Stimulated activated CD8-positive, alpha-beta memory T cell treated with anti-CD3 and anti-CD28 coated beads, Interleukin-15, amount 100 ng/mL, for 4 hours (primary cell): ENCODE measurements at regions not wholly inside any gene's neighbourhood (a gene's known extent, or its start where the extent isn't known, plus 50 kb on each side); places are given as distances from the start of the nearest gene placed in this dataset.
"Not testable (repeated sequence)": the region's sequence is repeated elsewhere in the genome, so short reads cannot be mapped to it uniquely, and the experiment has no call there.

Experiments used
- DNase-seq, 2 donors: peaks; one replicate each; pipeline ENCODE4 v3.0.0-alpha.2; 2020; ENCODE audit warnings: low read depth in 2 of 2

DNA sequence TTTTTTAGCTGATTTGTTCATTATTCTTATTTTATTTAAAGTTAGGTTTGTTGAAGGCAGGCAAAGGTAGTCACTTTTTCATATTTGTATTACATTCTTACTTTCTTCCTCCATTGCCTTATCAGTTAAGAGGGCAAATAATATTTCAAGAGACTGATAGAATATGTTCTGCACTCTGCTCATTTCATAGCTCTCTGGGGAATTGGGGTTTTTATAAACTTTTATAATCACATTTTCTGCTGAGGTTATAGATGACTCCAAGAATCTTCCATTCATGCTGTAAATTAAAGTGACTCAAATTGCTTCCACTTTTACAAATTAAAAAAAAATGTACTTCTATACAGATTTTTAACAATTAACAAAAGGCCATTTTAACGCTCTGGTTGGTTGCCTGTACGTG is 142.9 kb upstream of the PLGLB2 start:
- DNase-seq, result not testable (repeated sequence)

DNA sequence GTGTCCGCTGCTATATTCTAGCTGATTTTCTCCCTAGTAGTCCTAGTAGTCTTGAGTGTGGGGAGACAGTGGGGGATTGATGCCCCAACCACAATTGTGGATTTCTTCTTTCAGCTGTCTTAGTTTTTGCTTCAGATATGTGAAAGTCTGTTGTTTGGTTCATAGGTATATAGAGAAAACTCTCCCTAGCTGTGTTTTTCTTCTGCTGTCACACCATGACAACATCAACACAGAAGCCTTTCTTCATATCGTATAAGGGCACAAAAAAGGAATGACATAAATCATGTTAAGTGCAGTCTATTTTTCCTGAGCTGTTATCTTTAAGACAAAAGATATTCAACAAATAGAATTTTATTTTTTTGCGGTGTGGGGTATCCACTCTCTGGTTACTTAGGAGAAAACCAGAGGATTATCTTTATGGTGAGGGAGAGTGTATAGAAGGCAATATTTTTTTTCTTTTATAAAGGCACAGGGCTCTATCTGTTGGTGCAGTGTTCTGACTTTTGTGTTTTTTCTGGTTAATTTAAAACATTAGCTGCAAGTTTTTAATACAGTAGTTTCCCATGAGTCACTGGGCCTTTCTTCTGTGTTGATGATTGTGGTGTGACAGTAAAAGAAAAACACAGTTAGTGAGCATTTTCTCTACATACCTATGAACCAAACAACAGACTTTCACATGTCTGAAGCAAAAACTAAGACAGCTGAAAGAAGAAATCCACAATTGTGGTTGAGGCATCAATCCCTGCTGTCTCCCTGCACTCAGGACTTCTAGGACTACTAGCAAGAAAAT is 139.3 kb upstream of the PLGLB2 start:
- DNase-seq, result not testable (repeated sequence)

DNA sequence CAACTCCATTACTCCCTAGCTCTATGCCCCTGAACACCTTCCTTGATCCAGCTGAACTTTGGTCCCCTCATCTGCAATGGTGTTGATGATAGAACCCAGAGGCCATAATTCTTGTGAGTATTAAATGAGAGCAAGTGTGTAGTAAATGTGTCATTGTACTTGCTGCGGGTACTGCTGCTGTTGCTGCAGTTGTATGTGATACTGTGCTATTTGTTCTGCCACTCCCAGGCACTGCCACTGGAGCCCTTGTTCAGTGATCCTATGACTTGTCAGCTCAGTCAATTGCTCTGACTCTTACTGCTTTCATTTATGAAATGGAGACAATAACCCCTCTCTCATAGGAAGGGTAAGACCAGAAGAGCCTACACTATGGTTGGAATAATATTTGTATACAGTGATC is 136.9 kb upstream of the PLGLB2 start:
- not testable (repeated sequence) for DNase-seq

DNA sequence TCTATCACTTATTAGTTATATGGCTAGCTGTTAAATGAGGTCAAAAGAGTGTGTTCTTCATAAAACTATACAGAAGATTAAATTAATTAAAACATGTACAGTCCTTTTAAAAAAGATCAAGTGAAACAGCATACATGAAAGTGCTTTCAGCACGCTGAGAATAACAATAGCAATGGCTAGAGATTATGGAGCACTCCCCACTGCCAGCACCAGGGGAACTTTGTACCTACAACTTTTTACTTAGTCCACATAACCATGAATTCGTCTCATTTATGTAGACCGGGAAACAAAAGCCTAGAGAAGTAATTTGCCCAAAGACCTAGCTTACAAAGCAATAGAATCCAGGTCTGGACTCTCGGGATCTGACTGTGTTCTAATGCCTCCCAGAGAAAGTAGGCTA is 136.5 kb upstream of the PLGLB2 start:
- not testable (repeated sequence) for DNase-seq

DNA sequence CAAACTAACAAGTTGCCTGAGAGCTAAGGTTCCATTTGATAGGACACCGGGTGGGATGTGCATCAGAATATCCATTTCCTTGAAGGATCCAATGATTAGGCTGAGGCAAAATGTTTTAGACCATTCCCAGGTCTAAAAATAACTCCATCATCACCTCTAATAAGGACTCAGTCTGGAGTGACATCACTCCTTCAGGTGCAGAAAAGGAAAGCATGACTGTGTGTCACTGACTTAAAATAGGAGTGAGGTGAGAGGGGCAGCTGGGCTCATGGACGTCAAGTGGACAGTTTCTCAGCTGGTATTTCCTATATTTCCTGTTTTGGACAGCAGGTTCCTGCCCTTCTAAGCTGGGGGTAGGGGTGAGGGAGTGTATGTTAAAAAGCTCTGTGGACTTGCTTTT is 135.9 kb upstream of the PLGLB2 start:
- not testable (repeated sequence) for DNase-seq

DNA sequence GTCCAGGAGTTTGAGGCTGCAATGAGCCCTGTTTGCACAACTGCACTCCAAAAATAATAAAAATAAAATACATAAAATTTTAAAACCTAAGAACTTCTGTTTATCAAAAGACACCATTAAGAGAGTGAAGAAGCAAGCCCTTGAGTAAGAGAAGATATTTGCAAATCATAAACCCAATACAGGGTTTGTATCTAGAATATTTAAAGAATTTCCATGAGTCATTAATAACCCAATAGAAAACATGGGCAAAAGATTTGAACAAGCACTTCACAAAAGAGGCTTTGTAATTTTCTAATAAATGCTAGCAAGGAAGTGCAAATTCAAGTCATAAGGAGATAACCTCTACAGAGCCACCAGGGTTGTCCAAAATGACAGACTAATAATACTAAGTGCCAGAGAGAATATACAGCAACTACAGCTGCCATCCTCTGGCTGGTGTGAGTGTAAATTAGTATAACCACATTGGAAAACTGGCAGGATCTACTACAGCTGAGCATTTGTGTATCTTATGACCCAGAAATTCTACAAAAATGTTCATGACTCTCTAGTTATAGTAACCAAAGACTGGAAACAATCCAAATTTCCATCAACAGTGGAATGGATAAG is 133.0 kb upstream of the PLGLB2 start:
- DNase-seq, result not testable (repeated sequence)

DNA sequence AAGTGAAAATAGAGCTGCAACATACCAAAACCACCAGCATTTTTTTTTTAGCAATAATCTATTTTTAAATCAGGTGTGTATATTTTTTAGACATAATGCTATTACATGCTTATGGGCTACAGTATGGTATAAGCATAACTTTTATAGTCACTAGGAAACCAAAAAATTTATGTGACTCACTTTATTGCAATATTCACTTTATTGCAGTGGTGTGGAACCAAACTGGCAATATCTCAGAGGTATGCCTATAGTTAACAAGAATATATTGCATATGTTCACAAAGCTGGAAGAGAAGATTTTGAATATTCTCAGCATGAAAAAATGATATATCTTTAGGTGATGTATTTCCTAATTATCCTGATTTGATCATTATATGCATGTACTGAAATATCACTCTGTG is 128.8 kb upstream of the PLGLB2 start:
- not testable (repeated sequence) for DNase-seq

DNA sequence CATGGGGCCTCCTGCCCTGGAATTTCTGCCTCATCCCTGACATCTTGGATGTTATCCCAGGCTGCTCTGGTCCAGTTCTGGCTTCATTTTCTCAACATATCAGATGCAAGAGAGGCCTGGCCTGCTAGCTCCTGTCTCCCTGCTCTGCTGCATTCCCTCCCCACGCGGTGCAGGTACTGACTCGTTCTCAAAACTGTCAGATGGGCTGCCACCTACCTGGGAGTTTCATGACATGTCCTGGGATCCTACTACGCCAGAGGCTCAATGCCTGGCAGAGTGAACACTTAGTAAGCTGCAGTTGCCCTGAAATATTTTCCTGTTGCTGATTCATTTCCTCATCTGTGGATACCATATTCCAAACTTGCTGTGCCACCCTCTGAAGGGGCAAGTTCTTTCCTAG is 126.7 kb upstream of the PLGLB2 start:
- not testable (repeated sequence) for DNase-seq

DNA sequence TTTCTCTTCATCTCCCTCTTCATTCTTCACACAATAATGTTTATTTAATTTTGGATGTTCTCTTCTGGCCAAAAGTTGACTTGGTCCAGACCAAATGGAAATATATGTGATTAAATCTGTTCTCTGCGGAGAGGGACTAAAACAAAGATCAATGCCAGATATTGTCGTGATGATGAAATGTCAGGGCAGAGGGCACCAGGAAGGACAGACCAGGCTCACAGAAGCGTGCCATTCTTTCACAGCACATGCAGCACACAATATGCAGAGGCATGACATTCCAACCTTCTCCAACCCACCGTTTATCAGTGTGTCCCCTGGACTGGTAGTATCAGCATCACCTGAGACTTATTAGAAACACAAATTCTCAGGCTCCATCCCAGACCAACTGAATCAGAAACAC is 125.2 kb upstream of the PLGLB2 start:
- DNase-seq, result not testable (repeated sequence)

DNA sequence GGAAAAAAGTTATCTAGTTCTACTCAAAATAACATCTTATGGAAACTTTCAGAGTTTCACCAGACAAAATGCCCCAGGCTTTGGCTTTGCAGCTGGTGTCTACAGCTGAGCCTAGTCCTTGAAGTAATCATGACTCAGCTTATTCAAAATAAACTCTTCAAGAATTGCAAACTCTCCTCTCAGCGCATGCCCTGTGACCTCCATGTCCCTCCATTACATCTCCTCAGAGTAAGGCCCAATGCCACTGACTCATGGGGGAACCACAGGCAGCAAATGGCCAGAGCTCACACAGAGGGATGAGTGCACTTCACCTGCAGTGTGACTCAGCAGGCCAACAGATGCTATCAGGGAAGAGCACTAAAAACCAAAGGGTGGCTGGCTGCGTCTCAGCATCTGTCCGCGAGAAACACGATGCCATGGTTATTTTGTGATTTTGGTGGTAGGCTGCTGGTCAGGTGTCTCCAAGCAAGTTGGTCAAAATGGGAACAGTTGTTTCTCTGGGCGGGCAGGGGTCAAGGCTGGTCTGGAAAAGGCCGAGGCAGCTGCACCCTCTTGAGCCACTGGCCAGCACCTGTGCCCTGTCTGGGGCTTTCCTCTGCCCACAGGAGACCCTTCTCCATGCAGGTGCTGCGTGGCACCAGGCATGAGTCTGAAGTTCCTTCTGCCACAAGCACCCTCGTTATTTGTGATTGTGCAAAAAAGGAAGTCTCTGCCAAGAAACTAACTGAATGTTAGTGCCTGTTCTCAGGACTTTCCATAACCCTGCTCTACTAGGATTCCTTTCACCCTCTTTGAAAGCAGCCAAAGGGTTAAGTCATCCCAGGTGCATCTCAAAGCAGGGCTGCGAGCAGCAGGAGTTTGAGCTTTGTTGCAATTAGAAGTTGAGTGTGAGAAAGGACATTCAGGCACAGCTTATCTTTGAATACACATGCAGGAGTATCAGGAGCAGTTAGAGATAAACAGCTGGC is 118.1 kb upstream of the PLGLB2 start:
- DNase-seq, result peak in 1 of 2 donors; percentile 3

DNA sequence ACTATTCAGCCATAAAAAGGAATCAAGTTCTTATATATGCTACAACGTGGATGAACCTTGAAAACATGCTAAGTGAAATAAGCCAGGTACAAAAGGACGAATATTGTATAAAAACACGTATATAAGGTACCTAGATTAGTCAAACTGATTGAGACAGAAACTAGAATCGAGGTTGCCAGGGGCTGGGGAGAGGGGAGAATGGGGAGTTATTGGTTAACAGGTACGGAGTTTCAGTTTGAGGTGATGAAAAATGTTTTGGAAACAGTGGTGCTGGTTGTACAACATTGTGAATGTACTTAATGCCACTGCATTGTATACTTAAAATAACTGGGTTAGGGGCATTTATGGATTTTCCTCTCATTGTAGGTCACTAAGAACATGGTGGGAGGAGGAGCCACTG is 117.0 kb upstream of the PLGLB2 start:
- DNase-seq, result not testable (repeated sequence)

DNA sequence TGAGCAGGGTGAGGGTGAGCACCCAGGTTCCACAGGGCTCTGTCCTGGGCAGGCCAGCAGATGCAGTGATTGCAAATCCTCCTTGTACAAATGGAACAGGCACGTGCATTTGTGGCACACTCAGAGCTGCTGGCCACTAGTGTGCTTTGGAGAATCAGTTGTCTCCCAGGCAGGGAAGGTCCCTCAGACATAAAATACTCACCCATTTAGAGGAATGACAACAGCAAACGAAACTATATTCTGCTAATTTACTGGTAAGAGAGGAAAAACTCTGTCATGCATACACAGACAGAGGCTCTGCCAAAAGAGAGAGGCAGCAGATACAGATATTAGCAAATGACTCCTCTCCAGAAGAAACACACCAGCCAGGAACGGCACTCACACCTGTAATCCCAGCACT is 116.5 kb upstream of the PLGLB2 start:
- not testable (repeated sequence) for DNase-seq

DNA sequence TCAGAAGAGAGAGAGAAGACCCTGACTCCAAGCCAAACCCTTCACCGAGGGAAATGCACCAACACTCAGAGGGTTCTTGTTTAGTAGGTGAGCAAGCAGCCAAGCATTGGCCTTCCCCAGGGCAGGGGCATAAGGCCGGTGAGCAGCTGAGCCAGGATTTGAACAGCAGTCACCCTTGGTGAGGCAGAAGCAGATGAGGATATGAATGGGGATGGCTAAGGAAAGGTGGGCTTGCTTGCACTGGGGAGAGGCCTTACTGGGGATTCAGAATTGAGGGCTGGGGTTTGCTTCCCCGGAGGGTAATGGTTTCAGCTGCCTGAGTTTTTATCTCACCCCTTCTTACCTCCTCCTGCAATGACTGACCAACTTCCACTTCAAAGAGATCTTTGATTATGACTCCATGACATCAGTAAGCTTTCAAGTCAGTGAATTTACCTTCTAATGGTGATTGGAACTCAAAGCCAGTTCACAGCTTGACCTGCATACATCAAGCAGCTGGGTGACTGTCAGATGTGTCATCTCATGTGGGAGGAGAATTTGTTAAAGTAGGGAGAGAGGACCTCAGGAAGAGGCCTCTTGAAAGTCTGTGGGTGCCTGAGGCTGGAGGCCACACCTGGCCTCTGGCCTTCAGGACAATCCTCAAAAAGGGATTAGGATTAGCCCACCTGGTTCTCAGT is 114.5 kb upstream of the PLGLB2 start:
- DNase-seq, result not testable (repeated sequence)

DNA sequence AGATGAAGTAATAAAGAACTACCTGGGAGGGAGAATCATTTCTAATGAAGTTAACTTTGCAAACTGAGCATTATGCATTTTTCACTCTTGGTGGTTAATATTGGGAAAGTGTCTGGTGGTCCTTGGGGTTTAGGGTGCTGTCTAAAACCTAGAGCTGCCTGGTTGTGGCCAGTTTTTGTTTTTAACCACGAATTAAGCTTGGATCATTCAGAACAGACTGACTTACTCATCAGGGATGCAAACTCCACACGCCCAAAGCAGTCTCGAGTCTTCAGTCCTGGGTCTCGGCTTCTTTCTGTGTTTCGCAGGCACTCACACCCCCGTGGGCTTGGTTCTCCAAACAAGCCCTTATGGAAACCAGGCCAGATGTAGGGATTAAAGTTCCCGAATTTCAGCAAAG is 113.8 kb upstream of the PLGLB2 start:
- DNase-seq, result not testable (repeated sequence)

DNA sequence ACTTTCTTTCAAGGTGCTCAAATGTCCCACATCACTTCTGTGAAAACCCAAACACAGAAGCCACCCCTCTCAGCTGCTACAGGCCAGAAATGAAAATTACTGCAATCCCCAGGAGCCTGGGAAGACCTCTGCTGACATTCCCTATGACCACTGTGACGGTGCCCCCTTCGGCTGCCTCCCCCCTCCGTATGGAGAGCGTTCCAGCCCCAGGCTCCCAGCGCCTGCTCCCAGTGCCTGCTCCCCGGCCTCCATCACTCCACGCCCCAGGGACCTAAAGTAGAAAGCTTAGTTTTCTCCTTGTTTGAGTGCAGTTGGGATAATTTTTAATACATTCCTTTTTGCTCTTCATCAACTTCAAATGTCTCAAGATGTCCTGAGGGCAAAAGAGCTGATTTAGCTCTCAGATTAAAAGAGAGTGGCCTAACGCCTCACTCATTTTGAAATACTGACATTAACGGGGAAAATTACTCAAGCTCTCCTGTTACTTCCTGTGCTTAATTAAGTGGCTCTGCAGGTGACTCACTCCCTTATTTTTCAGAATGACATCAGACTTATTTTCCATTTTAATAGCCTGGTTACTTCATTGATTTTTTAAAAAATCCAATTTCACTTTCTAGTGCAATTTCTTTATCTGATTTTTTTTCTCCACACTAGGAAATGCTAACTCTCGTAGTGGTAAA is 112.8 kb upstream of the PLGLB2 start:
- DNase-seq, result not testable (repeated sequence)

DNA sequence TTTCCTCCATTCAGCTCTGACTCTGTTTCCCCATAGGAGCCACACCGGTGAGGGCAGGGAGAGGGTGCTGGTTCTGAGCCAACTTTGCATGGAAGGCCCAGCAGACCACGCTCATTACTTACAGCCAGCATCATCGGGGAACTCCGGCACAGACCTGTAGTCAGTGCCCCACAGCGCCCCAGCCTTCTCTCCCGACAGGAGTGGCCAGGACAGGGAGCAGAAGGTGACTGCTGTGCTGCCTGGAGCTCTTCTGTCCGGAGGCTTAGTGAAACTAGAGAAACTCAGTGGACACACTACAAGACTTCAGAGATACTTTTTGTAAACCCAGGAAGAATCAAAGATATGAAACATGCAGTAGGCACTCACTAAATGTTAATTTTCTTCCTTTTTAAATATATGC is 111.6 kb upstream of the PLGLB2 start:
- not testable (repeated sequence) for DNase-seq

DNA sequence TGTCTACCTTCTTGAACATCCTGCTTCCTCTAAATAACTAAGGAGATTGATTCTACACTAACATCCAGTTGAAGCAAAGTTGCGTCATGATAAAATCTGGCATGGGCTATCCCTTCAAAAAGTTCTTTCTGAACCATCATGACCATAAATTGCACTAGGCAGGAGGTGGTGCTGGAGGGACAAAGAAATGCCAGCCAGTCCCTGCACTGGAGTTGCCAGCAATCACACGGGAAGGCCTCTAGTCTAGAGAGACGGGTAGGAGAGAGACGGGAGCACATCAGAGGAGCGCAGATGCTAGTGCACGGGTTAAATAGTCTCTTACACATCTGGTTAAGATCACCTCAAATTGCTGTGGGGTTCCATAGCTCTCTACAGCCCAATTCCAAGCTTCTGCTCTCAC is 111.2 kb upstream of the PLGLB2 start:
- DNase-seq, result not testable (repeated sequence)

DNA sequence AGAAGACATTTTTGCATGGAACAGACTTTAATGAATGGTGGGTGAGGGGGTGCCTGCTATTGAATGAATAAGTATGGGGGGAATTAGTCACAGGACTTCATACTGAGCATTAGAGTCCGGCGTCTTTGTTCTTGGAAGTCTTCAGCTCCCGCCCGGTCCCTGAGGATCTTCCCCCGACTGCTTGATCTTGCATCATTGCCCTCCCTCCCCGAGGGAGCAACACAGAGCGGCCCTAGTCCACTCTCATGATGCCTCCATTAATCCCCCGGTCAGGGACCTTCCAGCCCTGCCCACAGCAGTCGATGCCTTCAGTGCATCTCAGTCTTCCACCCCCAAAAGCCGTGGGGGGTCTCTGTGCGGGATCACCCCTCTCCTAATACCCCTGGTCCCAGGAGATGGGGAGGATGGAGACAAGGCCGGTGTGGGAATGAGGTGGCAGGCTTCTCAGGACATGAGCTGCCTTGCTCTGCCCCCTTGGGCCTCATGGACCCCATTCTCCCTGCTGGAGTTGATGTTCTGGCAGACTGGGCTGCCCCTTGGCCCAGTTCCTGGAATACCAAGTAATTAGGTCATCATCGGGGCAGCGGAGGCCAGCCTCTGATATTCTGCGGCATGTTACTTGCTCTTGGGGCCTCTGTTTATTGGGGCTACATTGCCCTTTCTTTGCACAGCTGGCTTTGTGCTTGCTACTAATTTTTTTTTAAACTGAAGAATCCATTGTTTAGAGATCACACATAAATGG is 110.5 kb upstream of the PLGLB2 start:
- not testable (repeated sequence) for DNase-seq

DNA sequence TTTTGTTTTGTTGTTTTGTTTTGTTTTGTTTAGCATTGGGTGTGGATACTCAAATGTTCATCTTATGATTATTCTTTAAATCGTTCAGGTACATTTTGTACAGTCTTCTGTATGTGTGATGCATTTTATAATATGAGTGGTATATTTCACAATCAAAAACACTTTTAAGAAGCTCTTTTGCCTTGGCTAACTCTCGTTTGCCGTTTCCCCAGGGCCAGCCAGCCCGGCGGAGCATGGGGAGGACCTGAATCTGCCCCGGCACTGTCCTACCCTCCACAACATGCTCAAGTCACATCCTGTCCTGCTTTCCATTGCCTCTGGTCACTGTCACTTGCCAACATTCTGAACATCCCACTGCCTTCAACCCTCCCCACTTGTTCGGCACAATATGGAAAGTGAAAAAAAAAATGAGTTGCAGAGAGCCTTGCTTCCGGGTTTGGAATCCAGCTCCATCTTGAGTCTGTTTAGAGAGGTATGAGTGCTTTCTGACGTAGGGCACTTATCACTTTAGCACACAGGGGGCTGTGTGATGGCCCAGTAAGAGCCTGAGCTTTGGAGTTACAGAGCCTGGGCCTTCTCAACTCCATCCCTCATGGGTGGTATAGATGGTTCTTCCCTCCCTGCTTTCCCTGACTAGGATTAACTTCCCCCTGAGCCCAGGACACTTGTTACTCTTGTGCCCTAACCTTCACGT is 109.6 kb upstream of the PLGLB2 start:
- not testable (repeated sequence) for DNase-seq

DNA sequence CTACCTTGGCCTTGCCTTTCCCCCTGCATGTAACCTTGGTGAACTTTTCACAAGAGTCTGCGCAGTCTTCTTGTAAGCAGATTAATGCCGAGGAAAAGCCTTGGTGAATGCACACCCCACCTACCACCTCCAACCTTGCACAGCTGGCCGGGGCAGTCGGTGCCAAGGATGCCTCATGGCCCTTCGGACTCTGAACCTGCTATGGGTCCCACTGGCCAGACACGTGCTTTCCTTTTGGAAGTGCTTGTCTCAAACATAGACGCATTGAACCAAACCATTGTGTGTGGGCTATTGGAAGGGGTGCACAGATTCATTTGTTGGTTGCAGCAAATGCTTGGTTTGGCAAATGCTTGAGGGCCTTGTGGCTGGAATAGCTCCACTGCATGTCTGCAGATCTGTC is 109.0 kb upstream of the PLGLB2 start:
- not testable (repeated sequence) for DNase-seq
